ENCODE measurements at regions not wholly inside any gene's neighbourhood (a gene's known extent, or its start where the extent isn't known, plus 50 kb on each side); places are given as distances from the start of the nearest gene placed in this dataset.

GRCh38 chr3:96753124-96753523 lies 61.3 kb upstream of the EPHA6 start:
- TF ChIP-seq EZH2 (IDR thresholded peaks at IDR 0.05; ENCODE audit: borderline replicate concordance, low read depth, low read length, poor library complexity, severe bottlenecking) (no peak), CTCF (conservative IDR thresholded peaks at IDR 0.05; ENCODE audit: low read depth, low read length) (no peak)
